GM18508 (cell line): ENCODE measurements at regions not wholly inside any gene's neighbourhood (a gene's known extent, or its start where the extent isn't known, plus 50 kb on each side); places are given as distances from the start of the nearest gene placed in this dataset.
A peak's percentile ranks its signal among the peaks of the same experiment; 100 is the strongest.

Source experiments
- ATAC-seq: cut with Tn5 transposase; IDR thresholded peaks from one replicate; pipeline ENCODE4 v1.9.1; 2021; ENCODE audit warnings: moderate number of reproducible peaks; ENCODE audit not compliant: insufficient read depth, unreplicated experiment

DNA sequence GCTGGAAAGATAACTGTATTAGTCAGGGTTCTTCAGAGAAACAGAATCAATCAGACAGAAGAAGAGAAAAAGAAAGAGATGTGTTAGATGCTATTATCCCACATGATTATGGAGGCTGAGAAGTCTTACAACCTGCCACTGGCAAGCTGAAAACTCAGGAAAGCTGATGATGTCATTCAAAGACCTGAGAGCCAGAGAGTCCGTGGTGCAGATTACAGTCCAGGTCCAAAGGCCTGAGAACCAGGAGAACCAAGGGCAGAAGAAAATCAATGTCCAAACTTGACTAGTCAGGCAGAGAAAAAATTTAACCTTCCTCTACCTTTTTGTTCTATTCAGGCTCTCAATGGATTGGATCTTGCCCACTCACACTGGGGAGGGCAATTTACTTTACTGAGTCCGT, 172.5 kb downstream of the QDPR start:
- ATAC-seq = no peak

DNA sequence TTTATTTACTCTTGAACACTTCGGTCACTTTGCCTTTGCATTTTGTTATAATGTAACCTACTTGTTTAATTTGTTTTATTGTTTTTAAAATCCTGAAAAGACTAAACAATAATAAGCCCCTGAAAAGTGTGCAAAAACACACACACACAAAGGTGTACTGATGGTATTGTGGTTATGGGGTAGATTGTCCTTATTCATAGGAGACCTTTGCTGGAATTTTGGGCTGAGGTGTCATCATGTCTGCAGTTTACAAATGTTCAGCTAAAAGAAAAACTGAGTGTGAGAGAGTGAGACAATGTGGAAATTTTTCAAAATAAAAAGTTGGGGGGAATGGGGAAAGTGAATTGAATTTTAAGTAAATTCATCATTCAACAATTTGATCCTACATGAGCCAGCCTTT, 174.9 kb downstream of the QDPR start:
- ATAC-seq = no peak

- ATAC-seq = peak; percentile 82
Observed at GRCh38 chr4:17336524-17336961, 175.3 kb downstream of the QDPR start.

DNA sequence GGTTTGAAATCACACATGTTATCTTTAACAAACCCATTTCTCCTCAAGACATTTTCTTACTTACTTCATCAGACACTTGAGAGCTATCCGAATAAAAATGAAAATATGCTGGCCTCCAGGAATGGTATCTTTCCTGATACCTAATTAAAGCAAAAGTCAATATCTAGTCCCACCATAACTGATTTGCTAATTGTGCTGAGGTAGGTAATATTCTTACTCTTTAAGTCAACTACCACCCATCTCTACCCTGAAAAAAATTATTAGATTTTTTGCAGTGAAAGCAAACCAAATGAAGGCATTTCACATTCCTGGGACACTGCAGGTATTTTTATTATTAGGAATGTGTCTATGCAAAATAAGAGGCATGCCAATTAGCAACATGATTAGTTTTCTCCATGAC, 175.8 kb downstream of the QDPR start:
- ATAC-seq = no peak

- no peak for ATAC-seq
Observed at GRCh38 chr4:17335371-17335770, 176.5 kb downstream of the QDPR start.

DNA sequence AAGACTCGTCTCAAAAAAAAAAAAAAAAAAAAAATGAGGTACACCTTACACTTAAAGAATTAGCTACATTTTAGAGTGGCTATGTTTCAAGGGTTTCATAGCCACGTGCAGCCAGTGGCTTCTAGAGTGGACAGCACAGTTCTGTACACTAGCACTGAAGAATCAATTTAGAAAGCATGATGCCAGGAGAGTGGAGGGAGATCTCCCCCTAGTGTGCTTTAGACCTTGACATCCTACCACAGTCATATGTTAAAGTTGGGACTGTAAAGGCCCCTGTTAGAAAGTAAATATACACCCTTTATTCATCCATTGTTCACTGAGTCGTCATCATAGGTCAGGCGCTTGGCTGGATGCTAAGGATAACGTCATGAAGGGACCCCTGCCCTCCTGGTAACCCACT, 179.4 kb downstream of the QDPR start:
- no peak for ATAC-seq

DNA sequence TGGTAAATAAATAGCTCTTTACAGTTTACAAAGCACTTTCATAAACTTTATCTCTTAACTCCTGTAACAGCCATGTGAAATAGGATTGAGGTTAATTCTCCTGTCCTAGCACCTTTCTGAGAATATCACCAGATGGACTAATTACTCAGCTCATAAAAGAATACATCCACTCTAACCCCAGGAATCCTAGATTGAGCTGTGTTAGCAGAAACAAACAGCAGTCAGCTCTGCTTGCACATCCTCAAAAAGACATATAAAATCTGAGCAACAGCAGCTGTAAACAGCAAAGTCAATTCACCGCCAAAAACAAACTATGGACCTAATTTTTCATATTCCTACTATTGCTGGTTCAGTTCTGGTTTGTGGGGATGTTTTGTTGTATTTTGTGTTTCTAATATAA, 182.8 kb downstream of the QDPR start:
- ATAC-seq = no peak

- ATAC-seq = no peak
Observed at GRCh38 chr4:17328141-17328815, 183.6 kb downstream of the QDPR start.

- no peak for ATAC-seq
Observed at GRCh38 chr4:17327591-17327990, 184.3 kb downstream of the QDPR start.

DNA sequence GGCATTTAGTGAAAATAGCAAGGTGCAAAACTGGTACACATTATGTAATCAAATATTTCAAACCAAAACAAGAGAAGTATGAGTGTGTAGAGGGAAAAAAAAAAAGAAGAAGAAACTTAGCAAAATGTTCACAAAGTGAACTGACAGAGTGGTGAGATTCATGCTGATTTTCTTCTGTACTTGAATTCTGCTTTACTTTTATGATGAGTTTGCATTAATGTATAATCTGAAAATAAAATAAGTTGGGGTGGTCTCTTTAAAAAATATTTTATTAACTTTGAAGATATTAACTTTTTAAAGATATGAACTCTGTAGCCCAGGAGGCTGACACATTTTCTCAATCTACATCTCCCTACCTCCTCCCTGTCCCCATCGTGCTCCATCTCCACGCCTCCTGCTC, 185.1 kb downstream of the QDPR start:
- no peak for ATAC-seq

DNA sequence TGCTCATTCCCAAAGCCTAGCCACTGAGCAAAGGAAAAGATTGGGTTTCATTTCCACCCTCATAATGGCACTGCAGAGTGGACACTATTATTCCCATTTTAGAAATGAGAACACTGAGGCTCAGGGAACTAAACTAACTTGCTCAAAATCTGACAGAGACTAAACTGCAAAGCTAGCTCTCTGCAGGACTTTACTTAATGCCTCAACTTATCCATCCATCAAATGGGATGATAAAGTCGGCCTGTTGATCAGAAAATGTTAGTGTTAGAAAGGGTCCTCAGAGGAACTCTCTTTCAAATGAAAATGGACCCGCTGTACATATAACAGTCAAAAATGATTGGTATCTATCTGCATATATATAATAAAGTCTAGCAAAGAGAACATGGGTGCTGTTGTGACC, 186.8 kb downstream of the QDPR start:
- ATAC-seq = no peak

- no peak for ATAC-seq
Observed at GRCh38 chr4:17324386-17324830, 187.5 kb downstream of the QDPR start.

GRCh38 chr4:17323554-17324385, 188.1 kb downstream of the QDPR start:
- no peak for ATAC-seq

DNA sequence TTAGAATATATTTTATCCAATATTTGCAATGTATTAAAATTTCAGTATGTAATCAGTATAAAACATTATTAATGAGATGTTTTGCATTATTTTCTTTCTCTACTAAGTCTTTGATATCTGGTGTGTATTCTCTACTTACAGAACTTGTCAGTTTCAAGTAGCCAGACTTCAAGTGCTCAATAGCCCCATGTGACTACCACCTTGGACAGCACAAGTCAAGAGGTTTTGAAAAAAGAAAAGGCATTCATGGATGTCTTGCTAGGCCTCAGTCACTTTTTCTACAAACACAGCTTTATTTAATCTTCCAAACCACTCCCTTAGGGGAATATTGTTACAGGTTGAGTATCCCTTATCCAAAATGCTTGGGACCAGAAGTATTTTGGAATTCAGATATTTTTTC, 189.4 kb downstream of the QDPR start:
- no peak for ATAC-seq

DNA sequence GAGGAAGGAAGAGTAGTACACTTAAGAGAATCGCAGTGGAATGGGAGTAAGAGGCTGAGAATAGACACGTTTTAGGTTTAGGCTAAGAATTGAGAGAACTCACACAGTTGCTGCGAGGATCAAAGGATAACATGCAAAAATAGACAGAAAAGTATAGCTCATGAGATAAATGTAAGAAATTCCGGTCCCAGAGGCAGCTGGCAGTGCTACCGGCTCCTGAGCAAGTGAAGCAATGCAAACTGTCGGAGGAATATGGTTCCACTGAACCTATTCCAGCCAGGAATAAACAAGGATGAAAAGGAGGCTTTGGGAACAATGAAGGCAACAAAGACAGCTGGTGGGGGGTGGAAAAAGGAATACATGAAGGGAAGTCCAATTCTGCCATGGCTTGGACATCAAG, 191.8 kb downstream of the QDPR start:
- ATAC-seq = no peak

- no peak for ATAC-seq
Observed at GRCh38 chr4:17317526-17317925, 194.4 kb downstream of the QDPR start.

DNA sequence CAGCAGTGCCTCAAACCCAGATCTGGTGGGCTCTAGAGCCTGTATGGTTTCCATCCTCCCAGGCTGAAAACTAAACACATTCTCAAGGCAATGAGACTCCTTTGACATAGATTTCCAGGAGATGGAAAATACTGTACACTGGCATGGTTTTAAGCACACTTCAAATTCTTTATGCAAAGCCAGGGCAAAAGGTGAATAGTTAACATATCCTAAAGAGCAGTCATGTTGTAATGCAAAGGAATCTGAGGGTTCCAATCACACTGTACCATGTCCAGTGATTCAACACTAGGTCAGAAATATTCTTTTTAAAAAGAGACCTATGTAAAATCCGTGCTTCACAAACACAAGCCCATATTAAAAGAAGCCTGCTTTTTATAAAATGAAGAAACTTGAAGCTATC, 195.3 kb downstream of the QDPR start:
- ATAC-seq = no peak

DNA sequence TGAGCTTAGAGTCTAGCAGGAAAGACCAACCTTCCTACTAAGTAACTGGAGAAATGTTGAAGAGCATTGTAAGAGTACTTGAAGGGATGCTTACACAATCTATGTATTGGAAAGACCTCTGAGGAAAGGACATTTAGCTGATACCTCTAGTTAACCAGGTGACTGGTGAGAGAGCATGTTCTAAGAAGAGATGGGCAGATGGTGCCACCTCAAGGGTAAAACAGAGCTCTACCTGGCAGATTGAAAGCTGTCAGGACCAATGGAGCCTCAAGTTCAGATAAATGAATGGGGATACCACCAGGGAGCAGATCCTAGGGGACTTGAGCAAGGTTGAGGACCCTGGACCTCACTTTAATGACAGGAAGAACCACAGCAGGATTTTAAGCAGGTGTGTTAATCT, 196.4 kb downstream of the QDPR start:
- no peak for ATAC-seq

GRCh38 chr4:17313194-17313593, 198.7 kb downstream of the QDPR start:
- no peak for ATAC-seq

DNA sequence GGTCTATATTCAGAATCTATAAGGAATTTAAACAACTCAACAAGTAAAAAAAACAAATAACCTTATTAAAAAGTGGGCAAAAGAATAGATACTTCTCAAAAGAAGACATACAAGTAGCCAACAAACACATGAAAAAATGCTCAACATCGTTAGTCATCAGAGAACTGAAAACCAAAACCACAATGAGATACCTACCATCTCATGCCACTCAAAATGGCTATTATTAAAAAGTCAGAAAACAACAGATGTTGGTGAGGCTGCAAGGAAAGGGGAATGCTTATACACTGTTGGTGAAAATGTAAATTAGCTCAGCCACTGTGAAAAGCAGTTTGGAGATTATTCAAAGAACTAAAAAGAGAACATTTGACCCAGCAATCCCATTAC, 201.6 kb downstream of the QDPR start:
- peak; percentile 64 for ATAC-seq

- ATAC-seq = no peak
Observed at GRCh38 chr4:17309567-17310268, 202.2 kb downstream of the QDPR start.
